ENCODE measurements at regions not wholly inside any gene's neighbourhood (a gene's known extent, or its start where the extent isn't known, plus 50 kb on each side); places are given as distances from the start of the nearest gene placed in this dataset.

GRCh38 chr2:200177971-200178911 is 128.3 kb upstream of the SPATS2L start:
- H3K4me3 ChIP-seq (replicated peaks; ENCODE audit: low read depth, low read length): no peak overlapping the region
- no peaks in the 10 kb centered on the region; the same call in 1 of the 2 replicates for H3K27me3 ChIP-seq (replicated peaks; ENCODE audit: control insufficient read depth, insufficient read depth, low read length)
- DNase-seq (ENCODE audit: extremely low read depth, insufficient read length): no peak
- TF ChIP-seq CTCF (IDR thresholded peaks at IDR 0.05; ENCODE audit: insufficient read depth, low read length, poor library complexity, severe bottlenecking): no peak
- no peaks in the 10 kb centered on the region for H3K36me3 ChIP-seq (ENCODE audit: control insufficient read depth, insufficient read depth, low read length)

GRCh38 chr2:200179151-200179550 is 127.3 kb upstream of the SPATS2L start:
- TF ChIP-seq CTCF (IDR thresholded peaks at IDR 0.05; ENCODE audit: insufficient read depth, low read length, poor library complexity, severe bottlenecking): no peak
- DNase-seq (ENCODE audit: extremely low read depth, insufficient read length): no peak
- no peaks in the 10 kb centered on the region for H3K36me3 ChIP-seq (ENCODE audit: control insufficient read depth, insufficient read depth, low read length)

GRCh38 chr2:200180943-200181342 is 125.5 kb upstream of the SPATS2L start:
- Histone ChIP-seq H3K4me3 (replicated peaks; ENCODE audit: low read depth, low read length) (no peak overlapping the region), H3K36me3 (ENCODE audit: control insufficient read depth, insufficient read depth, low read length) (no peaks in the 10 kb centered on the region), H3K27me3 (replicated peaks; ENCODE audit: control insufficient read depth, insufficient read depth, low read length) (no peaks in the 10 kb centered on the region; the same call in 1 of the 2 replicates)
- TF ChIP-seq CTCF (IDR thresholded peaks at IDR 0.05; ENCODE audit: insufficient read depth, low read length, poor library complexity, severe bottlenecking): no peak
- no peak for DNase-seq (ENCODE audit: extremely low read depth, insufficient read length)

More at GRCh38 chr2:200179151-200179550, 127.3 kb upstream of the SPATS2L start:
- Histone ChIP-seq H3K4me3 (replicated peaks; ENCODE audit: low read depth, low read length) (no peak overlapping the region), H3K27me3 (replicated peaks; ENCODE audit: control insufficient read depth, insufficient read depth, low read length) (no peaks in the 10 kb centered on the region; the same call in 1 of the 2 replicates)

- TF ChIP-seq CTCF (IDR thresholded peaks at IDR 0.05; ENCODE audit: insufficient read depth, low read length, poor library complexity, severe bottlenecking): no peak
- H3K36me3 ChIP-seq (ENCODE audit: control insufficient read depth, insufficient read depth, low read length): no peaks in the 10 kb centered on the region
- no peak overlapping the region for H3K4me3 ChIP-seq (replicated peaks; ENCODE audit: low read depth, low read length)
- DNase-seq (ENCODE audit: extremely low read depth, insufficient read length): no peak
- H3K27me3 ChIP-seq (replicated peaks; ENCODE audit: control insufficient read depth, insufficient read depth, low read length): no peaks in the 10 kb centered on the region; the same call in 1 of the 2 replicates
Observed at GRCh38 chr2:200181755-200182154, 124.7 kb upstream of the SPATS2L start.

- H3K36me3 ChIP-seq (ENCODE audit: control insufficient read depth, insufficient read depth, low read length): no peaks in the 10 kb centered on the region
- DNase-seq (ENCODE audit: extremely low read depth, insufficient read length): no peak
- TF ChIP-seq CTCF (IDR thresholded peaks at IDR 0.05; ENCODE audit: insufficient read depth, low read length, poor library complexity, severe bottlenecking): no peak
- H3K27me3 ChIP-seq (replicated peaks; ENCODE audit: control insufficient read depth, insufficient read depth, low read length): no peaks in the 10 kb centered on the region
- H3K4me3 ChIP-seq (replicated peaks; ENCODE audit: low read depth, low read length): no peak overlapping the region
Observed at GRCh38 chr2:200184748-200185627, 121.5 kb upstream of the SPATS2L start.

Measured in GM06990 (cell line).